GM21825 (cell line): ENCODE measurements at regions not wholly inside any gene's neighbourhood (a gene's known extent, or its start where the extent isn't known, plus 50 kb on each side); places are given as distances from the start of the nearest gene placed in this dataset.
"Not testable (repeated sequence)": the region's sequence is repeated elsewhere in the genome, so short reads cannot be mapped to it uniquely, and the experiment has no call there.

ENCODE experiments used
- ATAC-seq: cut with Tn5 transposase; IDR thresholded peaks from one replicate; pipeline ENCODE4 v1.9.1; 2021; ENCODE audit warnings: mild to moderate bottlenecking, moderate library complexity; ENCODE audit not compliant: unreplicated experiment

GRCh38 chr13:65623148-65623547 is 1607.0 kb downstream of the PCDH9 start:
- no peak for ATAC-seq

- ATAC-seq: no peak
Measured at GRCh38 chr13:65615506-65615905, 1614.6 kb downstream of the PCDH9 start.

- ATAC-seq: no peak
Measured at GRCh38 chr13:65613004-65613403, 1617.1 kb downstream of the PCDH9 start.

- ATAC-seq: no peak
Measured at GRCh38 chr13:65609350-65609749, 1620.8 kb downstream of the PCDH9 start.

GRCh38 chr13:65606622-65607021 is 1623.5 kb downstream of the PCDH9 start:
- ATAC-seq: no peak

GRCh38 chr13:65605396-65605795 is 1624.7 kb downstream of the PCDH9 start:
- ATAC-seq: no peak

- ATAC-seq: no peak
Measured at GRCh38 chr13:65603160-65603559, 1627.0 kb downstream of the PCDH9 start.

GRCh38 chr13:65601855-65602254 is 1628.3 kb downstream of the PCDH9 start:
- ATAC-seq: no peak

- ATAC-seq: no peak
Measured at GRCh38 chr13:65600702-65601101, 1629.4 kb downstream of the PCDH9 start.

GRCh38 chr13:65597839-65598818 is 1632.0 kb downstream of the PCDH9 start:
- ATAC-seq: no peak

- ATAC-seq: no peak
Measured at GRCh38 chr13:65595916-65596315, 1634.2 kb downstream of the PCDH9 start.

- no peak for ATAC-seq
Measured at GRCh38 chr13:65594298-65594781, 1635.8 kb downstream of the PCDH9 start.

GRCh38 chr13:65593298-65593874 is 1636.8 kb downstream of the PCDH9 start:
- no peak for ATAC-seq

GRCh38 chr13:65592731-65593130 is 1637.4 kb downstream of the PCDH9 start:
- ATAC-seq: no peak

GRCh38 chr13:65585346-65585745 is 1644.8 kb downstream of the PCDH9 start:
- no peak for ATAC-seq

GRCh38 chr13:65584126-65584525 is 1646.0 kb downstream of the PCDH9 start:
- ATAC-seq: no peak

- no peak for ATAC-seq
Measured at GRCh38 chr13:65582160-65582559, 1648.0 kb downstream of the PCDH9 start.

GRCh38 chr13:65564561-65564960 is 1665.6 kb downstream of the PCDH9 start:
- ATAC-seq: not testable (repeated sequence)

GRCh38 chr13:65562305-65562704 is 1667.8 kb downstream of the PCDH9 start:
- ATAC-seq: no peak

GRCh38 chr13:65560936-65561335 is 1669.2 kb downstream of the PCDH9 start:
- no peak for ATAC-seq

GRCh38 chr13:65555962-65556361 is 1674.2 kb downstream of the PCDH9 start:
- ATAC-seq: no peak

GRCh38 chr13:65553096-65553727 is 1676.9 kb downstream of the PCDH9 start:
- no peak for ATAC-seq
